Left ventricle myocardium inferior (tissue), 1 donor: ENCODE measurements at regions not wholly inside any gene's neighbourhood (a gene's known extent, or its start where the extent isn't known, plus 50 kb on each side); places are given as distances from the start of the nearest gene placed in this dataset.

Experiments
- DNase-seq: peaks from one replicate; pipeline ENCODE4 v3.0.0-alpha.2; 2020
- H3K27ac ChIP-seq: fragments of 200-600 bp; replicated peaks from 2 replicates; pipeline ENCODE4 v1.8.0; 2021
- H3K27me3 ChIP-seq: fragments of 200-600 bp; 2 replicates; pipeline ENCODE4 v1.8.0; 2021; ENCODE audit warnings: low read depth
- H3K36me3 ChIP-seq: fragments of 200-600 bp; 2 replicates; pipeline ENCODE4 v1.8.0; 2021
- H3K4me1 ChIP-seq: fragments of 200-600 bp; 2 replicates; pipeline ENCODE4 v1.8.0; 2021
- H3K4me3 ChIP-seq: fragments of 200-600 bp; 2 replicates; pipeline ENCODE4 v1.8.0; 2021; ENCODE audit warnings: mild to moderate bottlenecking, moderate library complexity
- H3K9me3 ChIP-seq: fragments of 200-600 bp; replicated peaks from 2 replicates; pipeline ENCODE4 v1.8.0; 2021
- intact Hi-C: fragments of 100-400 bp; cut with micrococcal nuclease; formaldehyde crosslinking; loops from one replicate; pipeline ENCODE4 v1.11.0; 2022
- TF ChIP-seq, protein P1 (sequence below): fragments of 200-600 bp; IDR thresholded peaks from 2 replicates; pipeline ENCODE4 v1.8.0; 2021; ENCODE audit warnings: antibody characterized with exemption, mild to moderate bottlenecking, borderline replicate concordance
- donor health status: DM: no; HTN: yes; CAD: no; lungs with severe emphysema.

GRCh38 chr1:76746206-76746605 is 121.1 kb upstream of the ST6GALNAC5 start:
- H3K27me3 ChIP-seq = peaks cover 6% of the 10 kb centered on the region
- H3K4me3 ChIP-seq = no peak overlapping the region
- no peak for DNase-seq
- intact Hi-C loops = no loop called here
- TF ChIP-seq, protein P1, sequence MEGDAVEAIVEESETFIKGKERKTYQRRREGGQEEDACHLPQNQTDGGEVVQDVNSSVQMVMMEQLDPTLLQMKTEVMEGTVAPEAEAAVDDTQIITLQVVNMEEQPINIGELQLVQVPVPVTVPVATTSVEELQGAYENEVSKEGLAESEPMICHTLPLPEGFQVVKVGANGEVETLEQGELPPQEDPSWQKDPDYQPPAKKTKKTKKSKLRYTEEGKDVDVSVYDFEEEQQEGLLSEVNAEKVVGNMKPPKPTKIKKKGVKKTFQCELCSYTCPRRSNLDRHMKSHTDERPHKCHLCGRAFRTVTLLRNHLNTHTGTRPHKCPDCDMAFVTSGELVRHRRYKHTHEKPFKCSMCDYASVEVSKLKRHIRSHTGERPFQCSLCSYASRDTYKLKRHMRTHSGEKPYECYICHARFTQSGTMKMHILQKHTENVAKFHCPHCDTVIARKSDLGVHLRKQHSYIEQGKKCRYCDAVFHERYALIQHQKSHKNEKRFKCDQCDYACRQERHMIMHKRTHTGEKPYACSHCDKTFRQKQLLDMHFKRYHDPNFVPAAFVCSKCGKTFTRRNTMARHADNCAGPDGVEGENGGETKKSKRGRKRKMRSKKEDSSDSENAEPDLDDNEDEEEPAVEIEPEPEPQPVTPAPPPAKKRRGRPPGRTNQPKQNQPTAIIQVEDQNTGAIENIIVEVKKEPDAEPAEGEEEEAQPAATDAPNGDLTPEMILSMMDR = no peak
- no peaks in the 10 kb centered on the region for H3K36me3 ChIP-seq
- H3K4me1 ChIP-seq = no peaks in the 10 kb centered on the region
- H3K27ac ChIP-seq = no peak overlapping the region
- peaks cover 25% of the 10 kb centered on the region for H3K9me3 ChIP-seq

DNA sequence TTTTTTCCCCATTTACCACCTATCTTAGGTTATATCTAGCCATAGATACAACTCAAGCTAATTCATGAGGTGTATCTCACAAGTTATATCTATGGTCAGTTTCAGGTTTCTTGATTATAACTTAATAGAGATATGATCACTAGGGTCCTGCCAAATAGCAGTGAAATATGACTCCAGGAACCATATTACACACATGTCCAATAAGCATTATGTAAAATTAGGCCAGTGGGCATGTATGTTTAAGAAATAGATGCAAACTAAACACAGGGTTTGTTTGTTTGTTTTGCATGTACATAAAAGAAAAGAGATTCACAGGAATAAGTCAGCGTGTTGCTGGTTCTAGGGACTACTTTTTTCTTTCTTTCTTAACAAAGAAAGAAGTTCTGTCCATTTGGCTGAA is 112.5 kb upstream of the ST6GALNAC5 start:
- H3K36me3 ChIP-seq = no peaks in the 10 kb centered on the region
- intact Hi-C loops = no loop called here
- no peak overlapping the region for H3K4me3 ChIP-seq
- H3K4me1 ChIP-seq = no peaks in the 10 kb centered on the region
- TF ChIP-seq, protein P1 = no peak
- H3K27me3 ChIP-seq = no peaks in the 10 kb centered on the region
- no peak for DNase-seq
- H3K9me3 ChIP-seq = no peaks in the 10 kb centered on the region
- no peak overlapping the region for H3K27ac ChIP-seq

- Histone ChIP-seq H3K9me3 (no peaks in the 10 kb centered on the region), H3K4me1 (no peaks in the 10 kb centered on the region), H3K27me3 (no peaks in the 10 kb centered on the region), H3K4me3 (no peak overlapping the region), H3K27ac (no peak overlapping the region), H3K36me3 (no peaks in the 10 kb centered on the region)
- TF ChIP-seq, protein P1 = no peak
- intact Hi-C loops = no loop called here
- DNase-seq = no peak
These were observed 108.0 kb upstream of the ST6GALNAC5 start for GRCh38 chr1:76759171-76759860.

- H3K9me3 ChIP-seq = no peaks in the 10 kb centered on the region
- DNase-seq = no peak
- peaks cover 3% of the 10 kb centered on the region for H3K4me1 ChIP-seq
- TF ChIP-seq, protein P1 = no peak
- H3K27ac ChIP-seq = no peak overlapping the region
- no peaks in the 10 kb centered on the region for H3K36me3 ChIP-seq
- H3K4me3 ChIP-seq = no peak overlapping the region
- intact Hi-C loops = no loop called here
- peaks cover 2% of the 10 kb centered on the region for H3K27me3 ChIP-seq
These were observed 107.3 kb upstream of the ST6GALNAC5 start for GRCh38 chr1:76759950-76760349.

- Histone ChIP-seq H3K9me3 (no peaks in the 10 kb centered on the region), H3K4me3 (no peak overlapping the region), H3K36me3 (no peaks in the 10 kb centered on the region), H3K4me1 (peaks cover 3% of the 10 kb centered on the region), H3K27ac (no peak overlapping the region), H3K27me3 (peaks cover 20% of the 10 kb centered on the region)
- intact Hi-C loops = no loop called here
- no peak for DNase-seq
- TF ChIP-seq, protein P1 = no peak
These were observed 103.5 kb upstream of the ST6GALNAC5 start for GRCh38 chr1:76763738-76764137.
